ENCODE measurements at regions not wholly inside any gene's neighbourhood (a gene's known extent, or its start where the extent isn't known, plus 50 kb on each side); places are given as distances from the start of the nearest gene placed in this dataset.

GRCh38 chr2:166593403-166593802 is 99.4 kb upstream of the SCN7A start:
- Mint-ChIP-seq H3K4me1 (no peaks in the 10 kb centered on the region), H3K27me3 (no peaks in the 10 kb centered on the region), H3K9me3 (peaks cover 11% of the 10 kb centered on the region), H3K4me3 (no peak overlapping the region), H3K36me3 (ENCODE audit: low read depth) (no peaks in the 10 kb centered on the region), H3K27ac (no peak overlapping the region)
- DNase-seq (no peak), ATAC-seq (no peak)

DNA sequence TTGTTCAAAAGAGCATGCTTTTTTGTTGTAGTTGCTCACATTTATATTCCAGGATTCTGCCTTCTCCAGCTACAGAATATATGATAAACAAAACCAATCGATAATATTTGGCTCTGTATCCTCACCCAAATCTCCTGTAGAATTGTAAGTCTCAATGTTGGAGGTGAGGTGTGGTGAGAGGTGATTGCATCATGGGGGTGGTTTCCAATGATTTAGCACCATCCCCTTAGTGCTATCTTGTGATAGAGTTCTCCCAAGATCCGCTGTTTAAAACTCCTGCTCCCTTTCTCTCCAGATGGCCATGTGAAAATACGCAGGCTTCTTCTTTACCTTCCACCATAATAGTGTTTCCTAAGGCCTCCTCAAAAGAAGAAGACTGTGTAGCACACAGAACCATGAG is 98.7 kb upstream of the SCN7A start:
- no peak for DNase-seq
- Mint-ChIP-seq H3K4me3 (no peak overlapping the region), H3K4me1 (no peaks in the 10 kb centered on the region), H3K27me3 (no peaks in the 10 kb centered on the region), H3K27ac (no peak overlapping the region), H3K9me3 (peaks cover 11% of the 10 kb centered on the region), H3K36me3 (ENCODE audit: low read depth) (no peaks in the 10 kb centered on the region)
- ATAC-seq: no peak

DNA sequence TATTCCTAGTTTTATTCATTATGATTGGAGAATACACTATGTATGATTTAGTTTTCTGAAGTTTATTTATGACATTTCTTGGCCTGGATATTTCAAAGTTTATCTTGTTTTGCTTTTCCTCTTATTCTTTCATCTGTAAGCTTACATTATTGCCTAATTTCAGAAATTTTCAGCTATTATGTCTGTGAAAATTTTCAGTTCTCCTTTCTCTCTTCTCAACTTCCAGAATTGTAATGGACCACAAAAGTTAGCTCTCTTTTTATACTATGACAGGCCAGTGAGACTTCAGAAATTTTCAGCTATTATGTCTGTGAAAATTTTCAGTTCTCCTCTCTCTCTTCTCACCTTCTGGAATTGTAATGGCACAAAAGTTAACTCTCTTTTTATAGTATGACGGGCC is 97.2 kb upstream of the SCN7A start:
- no peak overlapping the region for H3K27ac Mint-ChIP-seq
- ATAC-seq (no peak), DNase-seq (no peak)
- no peak overlapping the region for H3K4me3 Mint-ChIP-seq
- H3K4me1 Mint-ChIP-seq: no peaks in the 10 kb centered on the region
- H3K9me3 Mint-ChIP-seq: no peaks in the 10 kb centered on the region
- H3K27me3 Mint-ChIP-seq: no peaks in the 10 kb centered on the region
- no peaks in the 10 kb centered on the region for H3K36me3 Mint-ChIP-seq (ENCODE audit: low read depth)

DNA sequence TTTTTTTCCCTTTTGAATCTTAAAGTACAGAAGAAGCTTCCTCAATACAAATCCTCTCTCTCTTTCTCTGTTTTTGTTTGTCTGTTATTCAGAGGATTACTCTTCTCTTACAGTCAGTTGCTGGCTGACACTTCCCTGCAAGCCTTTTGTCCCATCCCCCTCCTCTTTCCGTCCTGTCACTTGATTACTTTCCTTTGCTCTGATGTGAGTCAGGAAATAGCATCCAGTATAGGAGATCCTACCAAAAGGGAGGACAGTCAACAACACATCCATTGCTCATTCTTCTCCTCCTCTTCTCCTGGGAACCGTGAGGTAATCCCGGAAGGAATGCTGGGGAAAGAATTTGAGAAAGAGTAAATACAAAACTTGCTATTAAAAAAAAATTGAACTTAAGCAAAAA is 79.3 kb upstream of the SCN7A start:
- Mint-ChIP-seq H3K36me3 (ENCODE audit: low read depth) (no peaks in the 10 kb centered on the region), H3K27ac (no peak overlapping the region), H3K27me3 (no peaks in the 10 kb centered on the region), H3K4me3 (no peak overlapping the region), H3K4me1 (no peaks in the 10 kb centered on the region), H3K9me3 (no peaks in the 10 kb centered on the region)
- ATAC-seq (no peak), DNase-seq (no peak)

- Mint-ChIP-seq H3K27ac (no peak overlapping the region), H3K4me1 (no peaks in the 10 kb centered on the region), H3K4me3 (no peak overlapping the region), H3K36me3 (ENCODE audit: low read depth) (no peaks in the 10 kb centered on the region), H3K9me3 (no peaks in the 10 kb centered on the region), H3K27me3 (no peaks in the 10 kb centered on the region)
- no peak for DNase-seq
- ATAC-seq: no peak
Measured at GRCh38 chr2:166572937-166573336, 78.9 kb upstream of the SCN7A start.

- no peak for ATAC-seq
- Mint-ChIP-seq H3K27ac (no peak overlapping the region), H3K27me3 (no peaks in the 10 kb centered on the region), H3K4me3 (no peak overlapping the region), H3K9me3 (no peaks in the 10 kb centered on the region), H3K4me1 (no peaks in the 10 kb centered on the region), H3K36me3 (ENCODE audit: low read depth) (no peaks in the 10 kb centered on the region)
- no peak for DNase-seq
Measured at GRCh38 chr2:166568409-166568808, 74.4 kb upstream of the SCN7A start.

GRCh38 chr2:166565501-166565900 is 71.5 kb upstream of the SCN7A start:
- ATAC-seq: no peak

GRCh38 chr2:166563894-166564293 is 69.8 kb upstream of the SCN7A start:
- H3K4me3 Mint-ChIP-seq: no peak overlapping the region
- no peaks in the 10 kb centered on the region for H3K27me3 Mint-ChIP-seq
- H3K9me3 Mint-ChIP-seq: no peaks in the 10 kb centered on the region
- H3K36me3 Mint-ChIP-seq (ENCODE audit: low read depth): no peaks in the 10 kb centered on the region
- H3K4me1 Mint-ChIP-seq: no peaks in the 10 kb centered on the region
- DNase-seq (no peak), ATAC-seq (no peak)
- H3K27ac Mint-ChIP-seq: no peak overlapping the region

More at GRCh38 chr2:166565501-166565900, 71.5 kb upstream of the SCN7A start:
- no peaks in the 10 kb centered on the region for H3K27me3 Mint-ChIP-seq
- no peak overlapping the region for H3K4me3 Mint-ChIP-seq
- H3K36me3 Mint-ChIP-seq (ENCODE audit: low read depth): no peaks in the 10 kb centered on the region
- H3K27ac Mint-ChIP-seq: no peak overlapping the region
- no peaks in the 10 kb centered on the region for H3K9me3 Mint-ChIP-seq
- no peaks in the 10 kb centered on the region for H3K4me1 Mint-ChIP-seq
- no peak for DNase-seq

GRCh38 chr2:166560022-166560421 is 66.0 kb upstream of the SCN7A start:
- ATAC-seq: no peak
- H3K9me3 Mint-ChIP-seq: no peaks in the 10 kb centered on the region
- H3K4me1 Mint-ChIP-seq: no peaks in the 10 kb centered on the region
- no peak overlapping the region for H3K4me3 Mint-ChIP-seq
- H3K36me3 Mint-ChIP-seq (ENCODE audit: low read depth): no peaks in the 10 kb centered on the region
- H3K27me3 Mint-ChIP-seq: peaks cover 2% of the 10 kb centered on the region
- DNase-seq: no peak
- H3K27ac Mint-ChIP-seq: no peak overlapping the region

GRCh38 chr2:166550923-166551322 is 56.9 kb upstream of the SCN7A start:
- Mint-ChIP-seq H3K4me3 (no peak overlapping the region), H3K36me3 (ENCODE audit: low read depth) (no peaks in the 10 kb centered on the region), H3K9me3 (no peaks in the 10 kb centered on the region), H3K27ac (no peak overlapping the region), H3K4me1 (no peaks in the 10 kb centered on the region), H3K27me3 (no peaks in the 10 kb centered on the region)
- DNase-seq: no peak
- ATAC-seq: no peak

DNA sequence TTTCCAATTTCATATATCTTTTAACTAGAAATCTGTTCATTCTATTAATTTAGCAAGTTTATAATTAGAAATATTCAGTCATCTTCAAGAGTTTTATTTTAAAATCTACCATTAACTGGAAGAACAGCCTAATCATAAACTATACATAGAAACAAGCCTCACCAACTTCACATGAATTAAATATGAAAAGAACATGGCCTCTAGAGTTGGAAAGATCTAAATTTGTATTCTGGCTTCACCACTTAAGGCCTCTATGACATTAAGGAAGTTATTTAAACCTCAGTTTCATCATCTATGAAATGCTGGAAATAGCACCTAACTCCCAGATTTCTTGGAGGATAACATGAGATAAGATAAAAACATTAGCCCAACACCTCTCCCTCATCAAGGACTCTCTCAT is 51.4 kb upstream of the SCN7A start:
- Mint-ChIP-seq H3K27me3 (no peaks in the 10 kb centered on the region), H3K36me3 (ENCODE audit: low read depth) (no peaks in the 10 kb centered on the region), H3K27ac (no peak overlapping the region), H3K9me3 (no peaks in the 10 kb centered on the region), H3K4me1 (no peaks in the 10 kb centered on the region), H3K4me3 (no peak overlapping the region)
- ATAC-seq: no peak
- DNase-seq: no peak

All from activated naive CD8-positive, alpha-beta T cell treated with anti-CD3 and anti-CD28 coated beads, Interleukin-2, amount 50 U/mL, for 24 hours (primary cell).